EH (cell line): ENCODE measurements at regions not wholly inside any gene's neighbourhood (a gene's known extent, or its start where the extent isn't known, plus 50 kb on each side); places are given as distances from the start of the nearest gene placed in this dataset.
A peak's percentile ranks its signal among the peaks of the same experiment; 100 is the strongest.

ENCODE experiments used
- DNase-seq: peaks from one replicate; pipeline ENCODE4 v3.0.0-alpha.2; 2015; ENCODE audit warnings: low read depth

- DNase-seq = no peak
These were observed 603.0 kb downstream of the CCDC171 start for GRCh38 chr9:16155878-16156277.

DNA sequence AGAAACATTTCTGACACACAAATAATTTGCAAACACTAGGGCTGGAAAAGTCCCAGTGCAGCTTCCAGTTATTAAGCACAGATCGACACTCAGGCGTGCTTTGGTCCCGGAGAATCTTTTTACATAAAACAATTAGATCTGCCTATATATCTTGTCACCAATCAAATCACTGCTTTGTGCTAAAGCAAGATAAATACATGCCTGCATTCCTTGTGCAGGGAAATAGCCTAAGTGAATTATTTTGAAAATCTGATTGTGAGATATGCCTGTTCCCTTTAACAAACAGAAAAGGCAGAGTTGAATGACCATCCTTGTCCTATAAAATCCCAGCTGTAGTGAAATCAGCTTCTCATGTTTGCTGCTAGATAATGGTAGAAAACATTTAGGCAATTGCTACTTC lies 604.4 kb downstream of the CCDC171 start:
- no peak for DNase-seq

- no peak for DNase-seq
These were observed 604.8 kb downstream of the CCDC171 start for GRCh38 chr9:16157651-16158050.

DNA sequence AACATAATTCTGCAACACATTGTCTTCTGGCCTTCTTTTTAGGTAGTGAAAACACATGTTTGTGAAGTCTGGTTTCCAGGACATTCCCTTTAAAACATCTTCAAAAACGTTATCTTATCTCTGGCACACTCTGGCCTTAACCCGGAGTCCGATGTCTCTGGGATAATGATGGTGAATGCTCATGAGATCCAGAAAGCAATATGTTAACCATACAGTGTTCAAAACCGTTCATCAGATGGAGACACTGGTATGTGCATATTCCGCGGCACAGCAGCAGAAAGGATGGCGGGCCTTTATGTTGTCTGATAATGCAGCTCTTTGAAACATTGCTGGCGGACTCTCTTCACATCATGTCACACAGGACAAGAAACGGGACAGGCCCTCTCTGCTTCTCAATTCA lies 605.2 kb downstream of the CCDC171 start:
- no peak for DNase-seq

DNA sequence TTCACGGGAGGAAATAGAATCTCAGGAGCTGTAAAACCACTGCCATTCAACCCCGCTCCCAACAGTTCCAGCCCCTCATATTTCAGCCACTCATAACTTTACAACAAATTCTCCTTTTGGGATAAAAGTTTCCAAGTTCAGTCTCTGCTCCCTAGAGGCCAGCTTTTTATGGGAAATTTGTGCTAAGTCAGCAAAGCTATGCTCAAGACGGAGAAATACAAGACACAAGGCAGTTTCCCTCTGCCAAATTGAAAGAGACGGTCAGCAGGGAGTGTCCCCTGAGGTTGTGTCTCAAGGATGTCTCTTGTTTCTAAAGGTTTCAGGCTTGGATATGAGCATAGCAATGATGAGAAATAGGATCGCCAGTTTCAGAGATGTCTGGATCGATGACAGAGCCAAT lies 608.6 kb downstream of the CCDC171 start:
- no peak for DNase-seq

DNA sequence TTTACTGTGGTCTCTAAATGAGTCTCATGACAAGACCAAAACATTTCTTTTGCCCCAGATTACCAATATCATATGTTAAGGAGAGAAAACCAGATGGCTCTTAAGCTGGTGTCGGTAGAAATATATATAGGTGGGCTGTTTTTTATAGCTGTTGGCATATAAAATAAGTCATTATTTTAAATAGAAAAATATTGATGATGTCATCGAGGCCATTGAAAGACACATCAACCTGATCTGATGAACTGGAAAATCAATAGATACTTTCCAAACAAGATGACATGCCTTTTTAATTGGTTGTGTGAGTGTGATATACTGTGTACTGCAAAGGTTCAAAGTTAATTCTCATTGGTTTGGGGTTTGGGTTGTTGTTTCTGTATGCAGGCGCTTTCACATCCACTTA lies 617.3 kb downstream of the CCDC171 start:
- DNase-seq = no peak

GRCh38 chr9:16171911-16172310 lies 619.1 kb downstream of the CCDC171 start:
- DNase-seq = no peak

- DNase-seq = no peak
These were observed 620.0 kb downstream of the CCDC171 start for GRCh38 chr9:16172796-16173195.

GRCh38 chr9:16174915-16175314 lies 622.1 kb downstream of the CCDC171 start:
- DNase-seq = no peak

- DNase-seq = no peak
These were observed 622.6 kb downstream of the CCDC171 start for GRCh38 chr9:16175461-16175860.

GRCh38 chr9:16178294-16178693 lies 625.5 kb downstream of the CCDC171 start:
- no peak for DNase-seq

GRCh38 chr9:16179566-16179965 lies 626.7 kb downstream of the CCDC171 start:
- DNase-seq = no peak

DNA sequence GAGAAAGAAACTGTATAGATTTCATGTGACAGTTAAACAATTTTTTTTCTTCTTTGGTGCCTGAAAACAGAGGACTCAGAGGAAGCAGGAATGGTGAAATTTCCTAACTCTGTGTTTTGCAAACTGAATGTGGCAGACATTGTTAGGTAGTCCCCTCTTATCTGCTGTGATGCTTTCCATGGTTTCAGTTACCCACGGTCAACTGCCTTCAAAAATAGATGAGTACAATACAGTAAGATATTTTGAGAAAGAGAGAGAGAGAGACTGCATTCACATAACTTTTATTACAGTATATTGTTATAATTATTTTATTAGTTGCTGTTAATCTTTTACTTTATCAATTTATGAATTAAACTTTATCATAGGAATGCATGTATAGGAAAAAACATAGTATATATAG lies 627.2 kb downstream of the CCDC171 start:
- no peak for DNase-seq

GRCh38 chr9:16180546-16180945 lies 627.7 kb downstream of the CCDC171 start:
- peak; percentile 72 for DNase-seq

DNA sequence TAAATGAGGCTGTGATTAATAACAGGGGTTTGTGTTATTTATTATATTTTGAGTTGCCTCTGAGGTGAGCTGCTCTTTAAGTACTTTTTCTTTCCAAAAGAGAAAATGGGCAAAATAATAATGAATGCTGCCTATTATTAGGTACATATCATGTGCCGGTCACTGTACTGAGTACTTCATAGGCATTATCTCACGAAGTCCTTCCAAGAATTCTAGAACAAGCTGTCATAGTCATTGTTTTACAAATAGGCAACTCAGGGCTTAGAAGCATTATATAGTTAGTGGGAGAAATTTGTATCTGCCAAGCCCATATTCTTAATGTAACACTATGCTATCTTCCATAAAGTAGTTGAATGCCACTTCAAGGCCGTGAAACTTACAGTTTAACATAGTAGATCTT lies 628.7 kb downstream of the CCDC171 start:
- DNase-seq = no peak

- no peak for DNase-seq
These were observed 629.9 kb downstream of the CCDC171 start for GRCh38 chr9:16182784-16183183.

DNA sequence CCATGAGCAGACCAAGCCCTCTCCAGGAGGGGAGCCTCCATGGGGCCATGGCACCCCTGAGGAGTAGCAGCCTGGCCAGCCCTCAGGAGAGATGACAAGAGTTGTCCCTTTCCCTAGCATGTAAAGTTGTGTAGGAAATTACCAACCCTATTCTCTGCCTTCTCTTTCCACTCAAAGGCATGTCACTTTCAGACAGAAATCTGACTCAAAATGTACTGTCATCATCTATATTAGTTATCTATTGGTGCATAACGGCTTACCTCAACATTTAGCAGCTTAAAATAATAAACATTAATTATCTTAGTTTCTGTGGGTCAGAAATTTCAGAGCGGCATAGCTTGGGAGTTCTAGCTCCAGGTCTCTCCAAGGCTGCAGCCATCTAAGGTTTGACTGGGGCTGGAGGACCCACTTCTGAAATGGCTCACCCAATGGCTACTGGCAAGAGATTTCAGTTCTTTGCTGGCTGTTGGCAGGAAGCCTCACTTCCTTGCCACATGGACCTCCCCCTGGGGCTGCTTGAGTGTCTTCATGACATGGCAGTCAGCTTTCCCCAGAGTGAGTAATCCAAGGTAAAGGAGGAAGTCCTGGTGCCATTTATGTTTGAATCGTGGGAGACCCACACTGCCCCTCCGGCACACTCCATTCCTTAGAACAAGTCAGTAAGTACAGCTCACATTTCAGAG lies 632.3 kb downstream of the CCDC171 start:
- DNase-seq = peak; percentile 38

- no peak for DNase-seq
These were observed 638.3 kb downstream of the CCDC171 start for GRCh38 chr9:16191191-16191590.

DNA sequence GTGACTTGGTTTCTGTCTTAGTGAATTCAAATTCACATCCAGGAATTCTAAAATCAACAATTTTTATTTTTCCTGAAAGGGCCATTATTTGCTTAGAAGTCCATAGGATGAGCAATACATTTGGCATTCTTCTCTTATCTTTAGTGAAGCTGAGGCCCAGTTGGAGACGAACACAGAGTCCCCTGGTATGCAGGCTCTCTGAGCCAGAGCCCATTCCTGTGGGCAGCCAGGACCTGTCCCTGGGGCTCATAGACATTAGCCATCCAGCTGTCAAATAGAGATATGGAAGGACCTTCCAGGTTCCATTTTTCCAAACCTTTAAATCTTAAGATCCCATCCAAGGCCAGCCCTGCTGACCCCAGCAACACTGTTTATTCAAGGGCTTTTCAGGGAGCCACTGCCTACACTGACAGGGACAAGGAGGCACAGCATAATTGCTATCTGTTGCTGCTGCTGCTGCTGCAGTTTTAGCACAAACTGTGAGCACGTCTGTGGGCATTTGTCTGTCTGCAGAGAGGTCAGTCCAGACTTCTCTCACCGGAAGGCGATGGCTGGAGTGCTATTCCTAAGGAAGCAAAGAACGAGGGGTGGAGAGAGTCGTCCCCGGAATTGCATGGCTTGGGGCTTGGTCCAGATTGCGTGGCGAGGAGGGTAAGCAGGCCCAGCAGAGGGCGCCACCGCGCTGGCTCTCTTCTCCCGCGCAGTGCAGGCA lies 639.0 kb downstream of the CCDC171 start:
- DNase-seq = peak; percentile 96

GRCh38 chr9:16192403-16193017 lies 639.7 kb downstream of the CCDC171 start:
- peak; percentile 48 for DNase-seq

DNA sequence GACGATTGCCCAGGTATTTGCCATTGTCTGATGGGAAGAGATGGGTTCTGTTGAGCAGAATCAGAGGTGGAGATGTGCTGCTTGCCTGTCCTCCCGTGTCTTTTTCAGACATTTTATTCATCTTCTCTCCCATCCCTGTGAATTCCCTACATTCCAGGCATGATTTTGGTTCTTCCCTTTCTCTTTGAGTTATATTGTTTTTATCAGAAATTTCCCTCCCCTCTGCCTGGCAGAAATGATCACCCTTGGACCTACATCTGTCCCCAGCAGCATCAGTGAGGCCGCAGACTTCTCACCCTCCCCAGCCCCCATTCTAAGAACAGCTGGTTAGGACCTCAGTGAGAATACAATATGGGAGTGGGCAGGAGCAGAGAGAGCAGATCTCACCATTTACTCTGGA lies 640.2 kb downstream of the CCDC171 start:
- DNase-seq = peak; percentile 54

DNA sequence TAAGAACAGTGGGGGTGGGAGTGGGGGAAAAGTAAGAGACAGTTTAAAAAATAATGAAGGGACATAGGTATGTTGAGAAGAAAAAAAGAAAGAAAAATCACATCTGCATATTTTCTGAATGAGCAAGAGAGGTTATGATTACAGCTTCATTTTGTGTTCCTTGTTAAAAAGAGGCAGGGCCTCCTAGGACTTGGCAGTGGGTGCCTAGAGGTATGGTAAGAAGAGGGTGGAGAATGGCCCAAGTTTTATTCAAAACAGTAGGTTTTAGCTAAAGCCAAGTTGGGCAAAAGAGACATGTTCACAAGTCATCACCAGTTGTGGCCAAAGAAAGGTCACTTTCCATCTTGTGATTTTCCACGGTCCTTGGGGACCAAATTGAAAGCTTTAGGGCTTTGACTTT lies 643.4 kb downstream of the CCDC171 start:
- peak; percentile 44 for DNase-seq

DNA sequence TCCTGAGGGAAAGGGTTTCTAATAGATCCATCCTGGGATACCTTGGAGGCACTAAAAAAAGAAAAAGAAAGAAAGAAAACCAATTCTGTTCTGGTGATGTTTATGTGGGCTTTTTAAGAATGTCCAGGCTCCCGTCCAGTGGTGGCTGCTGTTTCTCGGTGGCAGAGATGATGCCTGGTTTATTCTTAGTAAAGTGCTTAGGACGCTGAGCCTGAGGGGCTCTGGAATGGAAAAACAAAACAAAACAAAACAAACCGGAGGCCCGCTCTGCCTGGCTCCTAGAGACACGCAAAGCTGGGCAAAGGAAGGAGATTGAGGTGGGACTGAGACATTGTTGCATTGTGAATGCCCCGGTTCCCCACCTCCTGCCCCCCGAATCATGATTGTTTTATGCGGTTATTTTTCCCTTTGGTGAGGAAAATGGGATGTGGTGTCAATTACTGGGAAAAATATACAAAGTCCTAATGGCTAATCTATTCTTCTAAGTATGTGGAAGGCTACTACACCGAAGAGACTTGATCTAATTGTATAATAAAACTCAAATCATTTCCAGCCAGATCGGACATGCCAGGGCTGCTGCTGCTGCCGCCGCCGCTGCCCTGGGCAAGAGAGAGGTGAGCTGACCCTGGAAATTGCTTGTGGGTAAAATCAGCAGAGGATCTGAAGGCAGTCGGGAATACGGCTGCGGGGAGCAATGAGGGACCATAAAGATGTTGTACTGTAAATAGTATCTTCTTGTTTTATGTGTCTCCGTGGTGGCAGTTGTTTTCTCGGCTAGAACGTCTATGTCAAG lies 644.9 kb downstream of the CCDC171 start:
- peak; percentile 85 for DNase-seq
